HEK293 (cell line): ENCODE measurements at regions not wholly inside any gene's neighbourhood (a gene's known extent, or its start where the extent isn't known, plus 50 kb on each side); places are given as distances from the start of the nearest gene placed in this dataset.

ENCODE experiments used
- CTCF ChIA-PET: fragments of 350-600 bp; formaldehyde crosslinking; extraction: SDS; loops from one replicate; lab custom pipeline; 2021; ENCODE audit warnings: antibody characterized with exemption; lab: Yijun Ruan, JAX
- POLR2A ChIA-PET: fragments of 300-600 bp; formaldehyde crosslinking; extraction: SDS; loops from one replicate; lab custom pipeline; 2020; ENCODE audit warnings: antibody characterized with exemption, inconsistent platforms; lab: Yijun Ruan, JAX
- H3K27ac ChIP-seq: fragments of 200-500 bp; sonication (Bioruptor generic); 2 replicates; pipeline ENCODE4 v1.5.1; 2014; ENCODE audit warnings: low read depth, low read length, control low read depth, inconsistent platforms; ENCODE audit errors: extremely low read depth
- H3K36me3 ChIP-seq, 2 experiments: fragments of 200-500 bp in 1 of 2; sonication (Bioruptor generic) in 1 of 2; 1 replicate in 1 of 2; 2 replicates in 1 of 2; pipeline ENCODE4 v1.5.1; 2014 to 2017; ENCODE audit warnings: inconsistent platforms in 2 of 2, low read length in 2 of 2; ENCODE audit not compliant: control insufficient read depth in 2 of 2, insufficient read depth in 1 of 2
- H3K4me1 ChIP-seq: fragments of 200-500 bp; sonication (Bioruptor generic); 2 replicates; pipeline ENCODE4 v1.5.1; 2014; ENCODE audit warnings: mild to moderate bottlenecking, low read length, inconsistent platforms; ENCODE audit not compliant: control insufficient read depth, insufficient read depth
- H3K4me3 ChIP-seq: 2 replicates; pipeline ENCODE4 v1.5.1; 2011; ENCODE audit warnings: low read depth, mild to moderate bottlenecking, control low read depth, low read length, moderate library complexity
- H3K9me3 ChIP-seq: fragments of 200-500 bp; sonication (Bioruptor generic); 2 replicates; pipeline ENCODE4 v1.5.1; 2014; ENCODE audit warnings: low read depth, low read length, inconsistent platforms; ENCODE audit not compliant: control insufficient read depth, insufficient read depth
- GFI1B ChIP-seq: fragments of 450-650 bp; formaldehyde crosslinking; IDR thresholded peaks from 2 replicates; pipeline ENCODE4 v1.5.1; 2016; ENCODE audit warnings: missing biosample characterization, missing genetic modification characterization
- HOXA7 ChIP-seq: sonication (generic); formaldehyde crosslinking; IDR thresholded peaks from 2 replicates; pipeline ENCODE4 v1.8.1; 2022; ENCODE audit warnings: missing genetic modification reagents, borderline replicate concordance
- SALL2 ChIP-seq: fragments of 450-650 bp; formaldehyde crosslinking; IDR thresholded peaks from 2 replicates; pipeline ENCODE4 v1.5.0; 2017; ENCODE audit warnings: missing biosample characterization, mild to moderate bottlenecking, missing genetic modification characterization, borderline replicate concordance
- TSHZ1 ChIP-seq: fragments of 450-650 bp; formaldehyde crosslinking; IDR thresholded peaks from 2 replicates; pipeline ENCODE4 v1.5.1; 2016; ENCODE audit warnings: missing biosample characterization, missing genetic modification characterization, borderline replicate concordance
- ZNF560 ChIP-seq: fragments of 450-650 bp; formaldehyde crosslinking; IDR thresholded peaks from 2 replicates; pipeline ENCODE4 v1.5.1; 2017; ENCODE audit warnings: missing biosample characterization, missing genetic modification characterization, borderline replicate concordance
- ZNF629 ChIP-seq: fragments of 450-650 bp; formaldehyde crosslinking; IDR thresholded peaks from 2 replicates; pipeline ENCODE4 v1.5.1; 2017; ENCODE audit warnings: missing biosample characterization, missing genetic modification characterization
- ZNF660 ChIP-seq: fragments of 450-650 bp; IDR thresholded peaks from 2 replicates; pipeline ENCODE4 v1.5.1; 2018; ENCODE audit warnings: missing biosample characterization, mild to moderate bottlenecking, missing genetic modification characterization
- ZNF792 ChIP-seq: fragments of 450-650 bp; formaldehyde crosslinking; IDR thresholded peaks from 2 replicates; pipeline ENCODE4 v1.5.1; 2016; ENCODE audit warnings: missing biosample characterization, missing genetic modification characterization
- ZSCAN30 ChIP-seq: fragments of 450-650 bp; IDR thresholded peaks from 2 replicates; pipeline ENCODE4 v1.5.1; 2018; ENCODE audit warnings: missing biosample characterization, mild to moderate bottlenecking, missing genetic modification characterization, moderate library complexity
- TF ChIP-seq, protein P1 (sequence below): sonication (generic); formaldehyde crosslinking; IDR thresholded peaks from 2 replicates; pipeline ENCODE4 v1.8.1; 2022; ENCODE audit warnings: mild to moderate bottlenecking, moderate library complexity, missing genetic modification reagents
- TF ChIP-seq, protein P2 (sequence below): fragments of 450-650 bp; formaldehyde crosslinking; IDR thresholded peaks from 2 replicates; pipeline ENCODE4 v1.5.1; 2016; ENCODE audit warnings: missing biosample characterization, missing genetic modification characterization, low read depth
- TF ChIP-seq, protein P3 (sequence below): fragments of 450-650 bp; formaldehyde crosslinking; IDR thresholded peaks from 2 replicates; pipeline ENCODE4 v1.5.1; 2016; ENCODE audit warnings: missing biosample characterization, missing genetic modification characterization
- TF ChIP-seq, protein P4 (sequence below): fragments of 450-650 bp; formaldehyde crosslinking; IDR thresholded peaks from 2 replicates; pipeline ENCODE4 v1.5.1; 2016; ENCODE audit warnings: missing biosample characterization, missing genetic modification characterization

DNA sequence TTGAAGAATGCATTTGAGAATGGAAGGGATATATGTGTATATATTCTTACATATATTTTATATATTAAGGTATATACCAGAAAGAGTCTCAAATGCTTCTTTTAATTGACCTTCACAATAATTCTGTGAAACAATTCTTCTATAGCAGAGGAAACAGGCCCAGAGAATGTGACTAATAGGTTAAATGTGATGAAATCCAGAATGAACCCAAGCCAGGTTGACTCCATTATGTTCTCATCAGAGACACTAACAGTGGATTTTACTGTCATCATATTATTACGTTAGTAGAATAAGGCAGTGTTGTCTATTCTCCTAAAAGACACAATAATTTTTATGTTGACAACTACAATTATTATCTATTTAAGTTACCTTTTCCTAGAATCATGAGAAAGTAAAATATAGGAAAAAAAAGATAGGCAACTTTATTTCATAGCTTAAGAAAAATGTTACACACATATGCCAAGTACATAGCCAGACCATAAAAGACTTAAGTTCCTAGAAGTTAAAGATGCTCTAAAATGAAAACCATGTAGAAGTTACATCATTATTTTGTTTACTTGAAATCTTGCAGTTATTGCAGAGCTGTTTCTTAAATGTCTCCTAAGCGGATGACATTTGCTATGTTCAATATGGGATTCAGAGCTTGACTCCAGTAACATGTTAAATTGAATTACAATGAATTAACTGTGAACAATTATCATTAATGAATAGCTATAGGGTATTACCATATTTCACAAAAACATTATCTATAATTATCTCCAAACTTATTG lies 56.2 kb upstream of the ANKRD50 start:
- TF ChIP-seq, protein P1, sequence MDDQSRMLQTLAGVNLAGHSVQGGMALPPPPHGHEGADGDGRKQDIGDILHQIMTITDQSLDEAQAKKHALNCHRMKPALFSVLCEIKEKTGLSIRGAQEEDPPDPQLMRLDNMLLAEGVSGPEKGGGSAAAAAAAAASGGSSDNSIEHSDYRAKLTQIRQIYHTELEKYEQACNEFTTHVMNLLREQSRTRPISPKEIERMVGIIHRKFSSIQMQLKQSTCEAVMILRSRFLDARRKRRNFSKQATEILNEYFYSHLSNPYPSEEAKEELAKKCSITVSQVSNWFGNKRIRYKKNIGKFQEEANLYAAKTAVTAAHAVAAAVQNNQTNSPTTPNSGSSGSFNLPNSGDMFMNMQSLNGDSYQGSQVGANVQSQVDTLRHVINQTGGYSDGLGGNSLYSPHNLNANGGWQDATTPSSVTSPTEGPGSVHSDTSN: no peak
- TF ChIP-seq GFI1B (tag by site-specific recombination) (no peak), SALL2 (tag by site-specific recombination) (no peak), TSHZ1 (tag by site-specific recombination) (no peak), ZSCAN30 (tag by site-specific recombination) (no peak), ZNF792 (tag by site-specific recombination) (no peak), ZNF560 (no peak), ZNF660 (tag by site-specific recombination) (no peak), HOXA7 (CRISPR knock-in tag) (no peak), ZNF629 (no peak)
- TF ChIP-seq, protein P2, sequence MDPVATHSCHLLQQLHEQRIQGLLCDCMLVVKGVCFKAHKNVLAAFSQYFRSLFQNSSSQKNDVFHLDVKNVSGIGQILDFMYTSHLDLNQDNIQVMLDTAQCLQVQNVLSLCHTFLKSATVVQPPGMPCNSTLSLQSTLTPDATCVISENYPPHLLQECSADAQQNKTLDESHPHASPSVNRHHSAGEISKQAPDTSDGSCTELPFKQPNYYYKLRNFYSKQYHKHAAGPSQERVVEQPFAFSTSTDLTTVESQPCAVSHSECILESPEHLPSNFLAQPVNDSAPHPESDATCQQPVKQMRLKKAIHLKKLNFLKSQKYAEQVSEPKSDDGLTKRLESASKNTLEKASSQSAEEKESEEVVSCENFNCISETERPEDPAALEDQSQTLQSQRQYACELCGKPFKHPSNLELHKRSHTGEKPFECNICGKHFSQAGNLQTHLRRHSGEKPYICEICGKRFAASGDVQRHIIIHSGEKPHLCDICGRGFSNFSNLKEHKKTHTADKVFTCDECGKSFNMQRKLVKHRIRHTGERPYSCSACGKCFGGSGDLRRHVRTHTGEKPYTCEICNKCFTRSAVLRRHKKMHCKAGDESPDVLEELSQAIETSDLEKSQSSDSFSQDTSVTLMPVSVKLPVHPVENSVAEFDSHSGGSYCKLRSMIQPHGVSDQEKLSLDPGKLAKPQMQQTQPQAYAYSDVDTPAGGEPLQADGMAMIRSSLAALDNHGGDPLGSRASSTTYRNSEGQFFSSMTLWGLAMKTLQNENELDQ (tag by site-specific recombination): no peak
- TF ChIP-seq, protein P3, sequence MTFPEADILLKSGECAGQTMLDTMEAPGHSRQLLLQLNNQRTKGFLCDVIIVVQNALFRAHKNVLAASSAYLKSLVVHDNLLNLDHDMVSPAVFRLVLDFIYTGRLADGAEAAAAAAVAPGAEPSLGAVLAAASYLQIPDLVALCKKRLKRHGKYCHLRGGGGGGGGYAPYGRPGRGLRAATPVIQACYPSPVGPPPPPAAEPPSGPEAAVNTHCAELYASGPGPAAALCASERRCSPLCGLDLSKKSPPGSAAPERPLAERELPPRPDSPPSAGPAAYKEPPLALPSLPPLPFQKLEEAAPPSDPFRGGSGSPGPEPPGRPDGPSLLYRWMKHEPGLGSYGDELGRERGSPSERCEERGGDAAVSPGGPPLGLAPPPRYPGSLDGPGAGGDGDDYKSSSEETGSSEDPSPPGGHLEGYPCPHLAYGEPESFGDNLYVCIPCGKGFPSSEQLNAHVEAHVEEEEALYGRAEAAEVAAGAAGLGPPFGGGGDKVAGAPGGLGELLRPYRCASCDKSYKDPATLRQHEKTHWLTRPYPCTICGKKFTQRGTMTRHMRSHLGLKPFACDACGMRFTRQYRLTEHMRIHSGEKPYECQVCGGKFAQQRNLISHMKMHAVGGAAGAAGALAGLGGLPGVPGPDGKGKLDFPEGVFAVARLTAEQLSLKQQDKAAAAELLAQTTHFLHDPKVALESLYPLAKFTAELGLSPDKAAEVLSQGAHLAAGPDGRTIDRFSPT (tag by site-specific recombination): no peak
- TF ChIP-seq, protein P4, sequence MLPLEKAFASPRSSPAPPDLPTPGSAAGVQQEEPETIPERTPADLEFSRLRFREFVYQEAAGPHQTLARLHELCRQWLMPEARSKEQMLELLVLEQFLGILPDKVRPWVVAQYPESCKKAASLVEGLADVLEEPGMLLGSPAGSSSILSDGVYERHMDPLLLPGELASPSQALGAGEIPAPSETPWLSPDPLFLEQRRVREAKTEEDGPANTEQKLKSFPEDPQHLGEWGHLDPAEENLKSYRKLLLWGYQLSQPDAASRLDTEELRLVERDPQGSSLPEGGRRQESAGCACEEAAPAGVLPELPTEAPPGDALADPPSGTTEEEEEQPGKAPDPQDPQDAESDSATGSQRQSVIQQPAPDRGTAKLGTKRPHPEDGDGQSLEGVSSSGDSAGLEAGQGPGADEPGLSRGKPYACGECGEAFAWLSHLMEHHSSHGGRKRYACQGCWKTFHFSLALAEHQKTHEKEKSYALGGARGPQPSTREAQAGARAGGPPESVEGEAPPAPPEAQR (tag by site-specific recombination): no peak
- TF ChIP-seq, all 188 proteins: peak for 0
- ChIA-PET CTCF (interaction anchor here (0.5 to 0.7 kb wide), 2 partner anchors 49 to 60 kb away, joined by 3 read pairs; no protein-coding TSS in a partner anchor), POLR2A (no interaction called here)
- H3K27ac ChIP-seq: no peak overlapping the region
- no peak overlapping the region for H3K4me3 ChIP-seq
- no peaks in the 10 kb centered on the region for H3K9me3 ChIP-seq
- no peaks in the 10 kb centered on the region for H3K4me1 ChIP-seq
- no peaks in the 10 kb centered on the region for H3K36me3 ChIP-seq
